ENCODE measurements at regions not wholly inside any gene's neighbourhood (a gene's known extent, or its start where the extent isn't known, plus 50 kb on each side); places are given as distances from the start of the nearest gene placed in this dataset.

GRCh38 chr3:144296808-144297207 is 325.2 kb downstream of the DIPK2A start:
- no peaks in the 10 kb centered on the region for H3K4me1 ChIP-seq (ENCODE audit: insufficient read depth, low read length)
- no peak for DNase-seq
- Mint-ChIP-seq H3K36me3 (ENCODE audit: insufficient read depth in 1 of 3, low read depth in 3 of 3) (no peaks in the 10 kb centered on the region), H3K4me1 (peaks cover 7 to 10% of the 10 kb centered on the region in 2 experiments; a peak in 2 of 4 replicates), H3K27me3 (ENCODE audit: low read depth) (no peaks in the 10 kb centered on the region), H3K9me3 (peaks cover 0 to under 1% of the 10 kb centered on the region in 2 experiments; a peak in 2 of 5 replicates), H3K4me3 (no peak overlapping the region), H3K27ac (no peak overlapping the region)
- H4K91ac ChIP-seq (ENCODE audit: insufficient read length, low read depth, low read length) = no peak overlapping the region
- no peak overlapping the region for H3K4ac ChIP-seq (ENCODE audit: low read depth, low read length)
- H4K20me1 ChIP-seq (ENCODE audit: control insufficient read depth, insufficient read depth, insufficient read length) = no peaks in the 10 kb centered on the region
- no peak overlapping the region for H3K27ac ChIP-seq (ENCODE audit: insufficient read length, low read depth, low read length)
- H2BK120ac ChIP-seq (ENCODE audit: low read depth, low read length, poor library complexity, severe bottlenecking) = no peak overlapping the region
- H4K8ac ChIP-seq (replicated peaks; ENCODE audit: insufficient read length, low read depth, low read length) = no peak overlapping the region
- no peak overlapping the region for H3K4me2 ChIP-seq (ENCODE audit: insufficient read depth, insufficient read length, low read length)
- no peak overlapping the region for H4K5ac ChIP-seq (ENCODE audit: insufficient read length, low read depth, low read length)
- no peak overlapping the region for H2AFZ ChIP-seq (ENCODE audit: low read length)
- no peak overlapping the region for H2BK15ac ChIP-seq (ENCODE audit: low read depth, low read length)
- H3K27me3 ChIP-seq (ENCODE audit: insufficient read depth, low read length) = no peaks in the 10 kb centered on the region
- no peak overlapping the region for H3K56ac ChIP-seq (ENCODE audit: insufficient read length, low read depth, low read length)
- no peak overlapping the region for H3K14ac ChIP-seq (ENCODE audit: insufficient read depth, low read length)
- H2BK5ac ChIP-seq (ENCODE audit: insufficient read length, low read length) = no peak overlapping the region
- no peaks in the 10 kb centered on the region for H3K23me2 ChIP-seq (ENCODE audit: insufficient read length, low read depth, low read length, poor library complexity, severe bottlenecking)
- no peak overlapping the region for H2BK20ac ChIP-seq (ENCODE audit: low read depth, low read length, poor library complexity, severe bottlenecking)
- H3K79me2 ChIP-seq (ENCODE audit: insufficient read depth, low read length) = no peaks in the 10 kb centered on the region
- no peaks in the 10 kb centered on the region for H3K79me1 ChIP-seq (ENCODE audit: insufficient read depth, low read depth, low read length, poor library complexity, severe bottlenecking)
- H3K9me3 ChIP-seq (ENCODE audit: control insufficient read depth, low read depth, low read length) = no peaks in the 10 kb centered on the region
- H3K9ac ChIP-seq (ENCODE audit: extremely low read depth, insufficient read length, low read length) = no peak overlapping the region
- H2BK12ac ChIP-seq (ENCODE audit: insufficient read length, low read depth, low read length) = no peak overlapping the region
- H3T11ph ChIP-seq (ENCODE audit: low read length) = no peak overlapping the region
- TF ChIP-seq CTCF (conservative IDR thresholded peaks at IDR 0.05) = no peak
- no peak overlapping the region for H3K18ac ChIP-seq (ENCODE audit: insufficient read length, low read depth, low read length)
- H3K23ac ChIP-seq (ENCODE audit: insufficient read length, low read depth, low read length) = no peak overlapping the region
- H2AK5ac ChIP-seq (ENCODE audit: insufficient read length, low read length) = no peak overlapping the region

Data from H9 (cell line).